ENCODE measurements at regions not wholly inside any gene's neighbourhood (a gene's known extent, or its start where the extent isn't known, plus 50 kb on each side); places are given as distances from the start of the nearest gene placed in this dataset.

DNA sequence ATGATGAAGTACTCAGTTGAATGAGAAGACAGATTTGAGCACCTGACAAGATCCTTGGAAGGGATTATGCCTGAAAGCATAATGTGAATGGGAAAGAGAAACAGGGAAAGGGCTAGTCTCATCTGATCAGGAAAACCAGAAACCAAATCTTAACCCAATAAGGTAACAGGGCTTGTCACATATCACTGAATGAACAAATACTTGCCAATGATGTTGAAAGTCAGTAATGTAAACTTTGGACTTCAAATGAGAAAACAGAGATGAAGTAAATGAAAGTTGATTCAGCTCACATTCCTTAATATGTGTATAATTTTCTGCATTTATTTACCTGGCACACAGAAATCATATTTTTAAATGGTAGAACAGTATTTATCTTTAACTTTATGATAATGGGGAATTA lies 480.0 kb downstream of the KCTD12 start:
- no peaks in the 10 kb centered on the region for H3K27me3 ChIP-seq (ENCODE audit: control insufficient read depth, extremely low read depth, insufficient read depth, low read length)
- dilution Hi-C loops (cut with MboI; ENCODE audit: extremely low pct_ligation_motif_present, low sequenced_read_pairs) = no loop called here
- no peak overlapping the region for H3K9ac ChIP-seq (ENCODE audit: control insufficient read depth, extremely low read depth, insufficient read depth, low read length)
- no peaks in the 10 kb centered on the region for H3K9me1 ChIP-seq (ENCODE audit: control insufficient read depth, extremely low read depth, insufficient read depth, low read length)
- TF ChIP-seq, protein P1, sequence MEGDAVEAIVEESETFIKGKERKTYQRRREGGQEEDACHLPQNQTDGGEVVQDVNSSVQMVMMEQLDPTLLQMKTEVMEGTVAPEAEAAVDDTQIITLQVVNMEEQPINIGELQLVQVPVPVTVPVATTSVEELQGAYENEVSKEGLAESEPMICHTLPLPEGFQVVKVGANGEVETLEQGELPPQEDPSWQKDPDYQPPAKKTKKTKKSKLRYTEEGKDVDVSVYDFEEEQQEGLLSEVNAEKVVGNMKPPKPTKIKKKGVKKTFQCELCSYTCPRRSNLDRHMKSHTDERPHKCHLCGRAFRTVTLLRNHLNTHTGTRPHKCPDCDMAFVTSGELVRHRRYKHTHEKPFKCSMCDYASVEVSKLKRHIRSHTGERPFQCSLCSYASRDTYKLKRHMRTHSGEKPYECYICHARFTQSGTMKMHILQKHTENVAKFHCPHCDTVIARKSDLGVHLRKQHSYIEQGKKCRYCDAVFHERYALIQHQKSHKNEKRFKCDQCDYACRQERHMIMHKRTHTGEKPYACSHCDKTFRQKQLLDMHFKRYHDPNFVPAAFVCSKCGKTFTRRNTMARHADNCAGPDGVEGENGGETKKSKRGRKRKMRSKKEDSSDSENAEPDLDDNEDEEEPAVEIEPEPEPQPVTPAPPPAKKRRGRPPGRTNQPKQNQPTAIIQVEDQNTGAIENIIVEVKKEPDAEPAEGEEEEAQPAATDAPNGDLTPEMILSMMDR (optimal IDR thresholded peaks at IDR 0.05 in 1 of 3, IDR thresholded peaks at IDR 0.05 in 1 of 3, conservative IDR thresholded peaks at IDR 0.05 in 1 of 3; ENCODE audit: extremely low read depth in 1 of 3, insufficient read depth in 2 of 3, low read length in 3 of 3) = no peak
- no peak for TF ChIP-seq EZH2 (IDR thresholded peaks at IDR 0.05; ENCODE audit: low read length)
- no peak overlapping the region for H3K4me3 ChIP-seq (ENCODE audit: control insufficient read depth in 2 of 3, extremely low read depth in 1 of 3, insufficient read depth in 2 of 3, low read depth in 1 of 3, low read length in 3 of 3)
- no peak overlapping the region for H3K27ac ChIP-seq (ENCODE audit: control insufficient read depth, insufficient read depth, low read length)
- DNase-seq (ENCODE audit: low read depth, low spot score) (no peak), FAIRE-seq (no peak)
- no peaks in the 10 kb centered on the region for H4K20me1 ChIP-seq (ENCODE audit: control insufficient read depth, extremely low read depth, insufficient read depth, low read length)
- no peaks in the 10 kb centered on the region for H3K36me3 ChIP-seq (ENCODE audit: control insufficient read depth in 2 of 2, extremely low read depth in 1 of 2, insufficient read depth in 2 of 2, low read length in 2 of 2)
- no peaks in the 10 kb centered on the region for H3K4me1 ChIP-seq (ENCODE audit: control insufficient read depth, extremely low read depth, insufficient read depth, low read length)
- no peaks in the 10 kb centered on the region for H3K9me3 ChIP-seq (ENCODE audit: control insufficient read depth, low read depth, low read length)
- H3K4me2 ChIP-seq (ENCODE audit: control insufficient read depth, extremely low read depth, insufficient read depth, low read depth, low read length) = no peak overlapping the region
- no peaks in the 10 kb centered on the region for H3K79me2 ChIP-seq (ENCODE audit: control insufficient read depth, insufficient read depth, low read length)
- H2AFZ ChIP-seq (ENCODE audit: control insufficient read depth, low read length) = no peak overlapping the region

DNA sequence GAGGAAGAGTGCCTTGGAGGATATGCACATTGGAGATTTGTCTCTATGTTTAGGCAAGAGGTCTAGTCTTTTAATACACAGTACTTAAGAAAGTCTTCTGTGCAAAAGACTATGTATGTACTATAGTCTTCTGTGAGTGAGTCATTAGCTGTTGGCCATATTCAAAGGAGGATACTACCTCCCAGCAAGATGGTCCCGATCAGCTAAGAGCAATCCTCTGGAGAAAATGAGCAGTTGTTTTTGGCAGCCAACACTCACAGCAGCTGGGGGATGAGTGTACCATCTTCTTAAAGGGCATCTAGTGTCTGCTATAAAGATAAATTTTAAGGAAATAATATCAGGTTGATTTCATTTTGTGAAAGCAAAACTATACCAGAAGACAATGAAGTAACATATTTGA lies 487.8 kb downstream of the KCTD12 start:
- FAIRE-seq = no peak

More for the DNA sequence above, 487.8 kb downstream of the KCTD12 start:
- dilution Hi-C loops (cut with MboI; ENCODE audit: extremely low pct_ligation_motif_present, low sequenced_read_pairs) = no loop called here
- no peaks in the 10 kb centered on the region for H3K27me3 ChIP-seq (ENCODE audit: control insufficient read depth, extremely low read depth, insufficient read depth, low read length)
- no peaks in the 10 kb centered on the region for H3K4me1 ChIP-seq (ENCODE audit: control insufficient read depth, extremely low read depth, insufficient read depth, low read length)
- no peak overlapping the region for H3K9ac ChIP-seq (ENCODE audit: control insufficient read depth, extremely low read depth, insufficient read depth, low read length)
- no peaks in the 10 kb centered on the region for H3K36me3 ChIP-seq (ENCODE audit: control insufficient read depth in 2 of 2, extremely low read depth in 1 of 2, insufficient read depth in 2 of 2, low read length in 2 of 2)
- H3K9me1 ChIP-seq (ENCODE audit: control insufficient read depth, extremely low read depth, insufficient read depth, low read length) = no peaks in the 10 kb centered on the region
- no peak for DNase-seq (ENCODE audit: low read depth, low spot score)
- H2AFZ ChIP-seq (ENCODE audit: control insufficient read depth, low read length) = no peak overlapping the region
- no peaks in the 10 kb centered on the region for H3K9me3 ChIP-seq (ENCODE audit: control insufficient read depth, low read depth, low read length)
- TF ChIP-seq, protein P1 (optimal IDR thresholded peaks at IDR 0.05 in 1 of 3, IDR thresholded peaks at IDR 0.05 in 1 of 3, conservative IDR thresholded peaks at IDR 0.05 in 1 of 3; ENCODE audit: extremely low read depth in 1 of 3, insufficient read depth in 2 of 3, low read length in 3 of 3) = no peak
- no peak for TF ChIP-seq EZH2 (IDR thresholded peaks at IDR 0.05; ENCODE audit: low read length)
- no peak overlapping the region for H3K4me3 ChIP-seq (ENCODE audit: control insufficient read depth in 2 of 3, extremely low read depth in 1 of 3, insufficient read depth in 2 of 3, low read depth in 1 of 3, low read length in 3 of 3)
- H3K79me2 ChIP-seq (ENCODE audit: control insufficient read depth, insufficient read depth, low read length) = no peaks in the 10 kb centered on the region
- H3K27ac ChIP-seq (ENCODE audit: control insufficient read depth, insufficient read depth, low read length) = no peak overlapping the region
- no peaks in the 10 kb centered on the region for H4K20me1 ChIP-seq (ENCODE audit: control insufficient read depth, extremely low read depth, insufficient read depth, low read length)
- no peak overlapping the region for H3K4me2 ChIP-seq (ENCODE audit: control insufficient read depth, extremely low read depth, insufficient read depth, low read depth, low read length)
